ENCODE measurements at regions not wholly inside any gene's neighbourhood (a gene's known extent, or its start where the extent isn't known, plus 50 kb on each side); places are given as distances from the start of the nearest gene placed in this dataset.

DNA sequence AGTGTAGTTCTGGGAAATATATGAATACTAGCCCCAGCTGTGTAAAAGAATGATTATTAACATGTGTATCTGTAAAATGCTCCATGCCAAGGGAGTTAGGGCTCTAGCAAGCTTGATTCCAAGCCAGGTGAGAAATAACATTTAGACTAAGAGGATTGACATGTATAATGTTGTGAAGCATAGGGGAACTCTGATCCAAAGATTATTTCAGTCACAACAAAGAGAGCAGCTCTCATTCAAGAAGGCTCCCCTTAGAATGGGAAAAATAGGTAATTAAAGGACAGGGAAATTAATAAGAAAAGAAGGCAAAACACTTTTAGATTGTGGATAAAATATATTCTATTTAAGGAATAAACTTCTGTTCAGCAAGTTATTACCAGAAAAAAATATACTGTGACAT lies 347.3 kb upstream of the CDH7 start:
- no peak for TF ChIP-seq CTCF (IDR thresholded peaks at IDR 0.05)
- TF ChIP-seq POLR2AphosphoS5 (IDR thresholded peaks at IDR 0.05): no peak
